WERI-Rb-1 (cell line): ENCODE measurements at regions not wholly inside any gene's neighbourhood (a gene's known extent, or its start where the extent isn't known, plus 50 kb on each side); places are given as distances from the start of the nearest gene placed in this dataset.

Experiments used
- DNase-seq: peaks from one replicate; pipeline ENCODE4 v3.0.0-alpha.2; 2020
- H3K27ac ChIP-seq: fragments of 250-450 bp; sonication (Bioruptor Pico); 2 replicates; pipeline ENCODE4 v1.5.1; 2020; ENCODE audit warnings: mild to moderate bottlenecking, moderate library complexity
- H3K27me3 ChIP-seq: fragments of 250-450 bp; sonication (Bioruptor Pico); 2 replicates; pipeline ENCODE4 v1.5.1; 2021; ENCODE audit warnings: mild to moderate bottlenecking, low read depth, moderate library complexity; ENCODE audit not compliant: insufficient read depth, severe bottlenecking
- H3K36me3 ChIP-seq: fragments of 250-450 bp; sonication (Bioruptor Pico); 2 replicates; pipeline ENCODE4 v1.5.1; 2020; ENCODE audit warnings: mild to moderate bottlenecking, moderate library complexity
- H3K4me3 ChIP-seq: 2 replicates; pipeline ENCODE4 v1.5.1; 2011; ENCODE audit warnings: low read depth, mild to moderate bottlenecking, control low read depth, low read length
- H3K9me3 ChIP-seq: fragments of 250-450 bp; sonication (Bioruptor Pico); 2 replicates; pipeline ENCODE4 v1.5.1; 2021; ENCODE audit warnings: mild to moderate bottlenecking, moderate library complexity; ENCODE audit not compliant: severe bottlenecking
- TF ChIP-seq, protein P1 (sequence below): IDR thresholded peaks from 2 replicates; pipeline ENCODE4 v1.5.1; 2011; ENCODE audit warnings: low read depth, mild to moderate bottlenecking, control low read depth, inconsistent platforms, low read length

DNA sequence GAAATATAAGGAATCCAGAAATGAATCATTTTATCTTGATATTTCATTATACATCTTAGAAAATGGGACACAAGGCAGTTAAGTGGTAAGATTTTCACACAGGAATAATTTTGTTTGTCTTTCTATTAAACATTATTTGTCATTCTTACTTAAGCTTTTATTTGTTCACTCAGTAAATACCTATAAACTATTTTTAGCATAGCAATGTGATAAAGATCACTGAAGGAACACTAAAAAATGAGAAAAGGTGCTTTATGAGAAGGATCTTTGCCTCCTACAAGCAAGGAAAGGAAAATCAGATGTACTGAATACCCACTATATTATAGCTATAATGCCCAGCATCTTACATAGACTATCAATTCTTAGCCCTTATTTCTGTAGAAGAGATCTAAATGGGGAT lies 176.2 kb upstream of the NYAP2 start:
- TF ChIP-seq, protein P1, sequence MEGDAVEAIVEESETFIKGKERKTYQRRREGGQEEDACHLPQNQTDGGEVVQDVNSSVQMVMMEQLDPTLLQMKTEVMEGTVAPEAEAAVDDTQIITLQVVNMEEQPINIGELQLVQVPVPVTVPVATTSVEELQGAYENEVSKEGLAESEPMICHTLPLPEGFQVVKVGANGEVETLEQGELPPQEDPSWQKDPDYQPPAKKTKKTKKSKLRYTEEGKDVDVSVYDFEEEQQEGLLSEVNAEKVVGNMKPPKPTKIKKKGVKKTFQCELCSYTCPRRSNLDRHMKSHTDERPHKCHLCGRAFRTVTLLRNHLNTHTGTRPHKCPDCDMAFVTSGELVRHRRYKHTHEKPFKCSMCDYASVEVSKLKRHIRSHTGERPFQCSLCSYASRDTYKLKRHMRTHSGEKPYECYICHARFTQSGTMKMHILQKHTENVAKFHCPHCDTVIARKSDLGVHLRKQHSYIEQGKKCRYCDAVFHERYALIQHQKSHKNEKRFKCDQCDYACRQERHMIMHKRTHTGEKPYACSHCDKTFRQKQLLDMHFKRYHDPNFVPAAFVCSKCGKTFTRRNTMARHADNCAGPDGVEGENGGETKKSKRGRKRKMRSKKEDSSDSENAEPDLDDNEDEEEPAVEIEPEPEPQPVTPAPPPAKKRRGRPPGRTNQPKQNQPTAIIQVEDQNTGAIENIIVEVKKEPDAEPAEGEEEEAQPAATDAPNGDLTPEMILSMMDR, result no peak
- Histone ChIP-seq H3K27me3 (no peaks in the 10 kb centered on the region), H3K4me3 (no peak overlapping the region), H3K36me3 (no peaks in the 10 kb centered on the region), H3K27ac (no peak overlapping the region), H3K9me3 (no peaks in the 10 kb centered on the region)
- no peak for DNase-seq

GRCh38 chr2:225207471-225207870 lies 165.2 kb upstream of the DOCK10 start:
- no peaks in the 10 kb centered on the region for H3K36me3 ChIP-seq
- H3K9me3 ChIP-seq, result no peaks in the 10 kb centered on the region
- peak overlapping the region; percentile 72 for H3K27ac ChIP-seq
- no peak overlapping the region for H3K4me3 ChIP-seq
- no peak for DNase-seq
- no peaks in the 10 kb centered on the region for H3K27me3 ChIP-seq
- TF ChIP-seq, protein P1, result no peak

- no peaks in the 10 kb centered on the region for H3K9me3 ChIP-seq
- DNase-seq, result peak; percentile 50
- H3K27ac ChIP-seq, result peak overlapping the region; percentile 72
- TF ChIP-seq, protein P1, result no peak
- no peaks in the 10 kb centered on the region for H3K36me3 ChIP-seq
- H3K4me3 ChIP-seq, result no peak overlapping the region
- no peaks in the 10 kb centered on the region for H3K27me3 ChIP-seq
Observed at GRCh38 chr2:225207043-225207442, 164.8 kb upstream of the DOCK10 start.

DNA sequence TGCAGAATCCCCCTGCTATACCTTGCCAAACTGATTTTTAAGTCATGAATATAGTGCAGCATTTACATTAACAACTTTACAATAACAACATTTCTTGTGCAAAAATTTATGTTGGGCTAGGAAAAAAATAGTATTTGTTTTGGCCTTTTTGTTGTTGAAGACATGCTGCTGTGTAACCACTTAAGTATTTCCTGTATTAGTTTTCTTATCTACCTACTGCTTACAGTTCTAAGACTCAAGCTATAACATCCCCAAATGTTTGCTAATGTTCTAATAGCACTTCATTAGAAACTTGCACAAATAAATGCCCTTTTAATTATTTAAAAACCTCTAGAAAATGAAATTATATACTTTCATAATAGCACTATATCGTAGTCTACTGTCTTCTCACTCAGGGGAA lies 154.3 kb upstream of the DOCK10 start:
- Histone ChIP-seq H3K9me3 (no peaks in the 10 kb centered on the region), H3K27ac (no peak overlapping the region), H3K36me3 (no peaks in the 10 kb centered on the region), H3K4me3 (no peak overlapping the region), H3K27me3 (no peaks in the 10 kb centered on the region)
- no peak for DNase-seq
- TF ChIP-seq, protein P1, result no peak

- TF ChIP-seq, protein P1, result no peak
- Histone ChIP-seq H3K27ac (no peak overlapping the region), H3K36me3 (no peaks in the 10 kb centered on the region), H3K9me3 (no peaks in the 10 kb centered on the region), H3K27me3 (no peaks in the 10 kb centered on the region), H3K4me3 (no peak overlapping the region)
- no peak for DNase-seq
Observed at GRCh38 chr2:225192869-225193268, 150.6 kb upstream of the DOCK10 start.

GRCh38 chr2:225190987-225191386 lies 148.7 kb upstream of the DOCK10 start:
- H3K27ac ChIP-seq, result no peak overlapping the region
- TF ChIP-seq, protein P1, result no peak

More at GRCh38 chr2:225190987-225191386, 148.7 kb upstream of the DOCK10 start:
- Histone ChIP-seq H3K27me3 (no peaks in the 10 kb centered on the region), H3K9me3 (no peaks in the 10 kb centered on the region), H3K36me3 (no peaks in the 10 kb centered on the region), H3K4me3 (no peak overlapping the region)
- no peak for DNase-seq
